ENCODE measurements at regions not wholly inside any gene's neighbourhood (a gene's known extent, or its start where the extent isn't known, plus 50 kb on each side); places are given as distances from the start of the nearest gene placed in this dataset.

GRCh38 chr17:71461498-71462169, 659.2 kb upstream of the SOX9 start:
- H3K36me3 ChIP-seq (ENCODE audit: control insufficient read depth in 1 of 2, insufficient read depth in 2 of 2, low read length in 1 of 2), result no peaks in the 10 kb centered on the region
- WGBS, 2 donors, result 78 to 84% methylated on average over 5 of the region's 5 CpGs
- no peak overlapping the region for H3K4me3 ChIP-seq (ENCODE audit: low read length in 2 of 2)
- intact Hi-C loops (cut with DNase I), result no loop called here
- peaks cover 0 to 1% of the 10 kb centered on the region in 2 donors for H3K27me3 ChIP-seq (ENCODE audit: control insufficient read depth in 1 of 2, insufficient read depth in 2 of 2, low read length in 1 of 2)
- H3K27ac ChIP-seq (ENCODE audit: low read depth in 1 of 2, low read length in 2 of 2), result no peak overlapping the region
- H3K4me1 ChIP-seq (ENCODE audit: control insufficient read depth in 1 of 2, insufficient read depth in 2 of 2, low read length in 2 of 2), result no peaks in the 10 kb centered on the region
- no peak for ATAC-seq (ENCODE audit: low FRiP score)
- DNase-seq, result no peak
- H3K9me3 ChIP-seq (ENCODE audit: control insufficient read depth, low read length), result no peaks in the 10 kb centered on the region

GRCh38 chr17:71464241-71464640, 656.6 kb upstream of the SOX9 start:
- peaks cover 0 to 1% of the 10 kb centered on the region in 2 donors for H3K27me3 ChIP-seq (ENCODE audit: control insufficient read depth in 1 of 2, insufficient read depth in 2 of 2, low read length in 1 of 2)
- no peak overlapping the region for H3K27ac ChIP-seq (ENCODE audit: low read depth in 1 of 2, low read length in 2 of 2)
- no peaks in the 10 kb centered on the region for H3K9me3 ChIP-seq (ENCODE audit: control insufficient read depth, low read length)
- 73 to 77% methylated on average over 4 of the region's 4 CpGs for WGBS, 2 donors
- no peaks in the 10 kb centered on the region for H3K36me3 ChIP-seq (ENCODE audit: control insufficient read depth in 1 of 2, insufficient read depth in 2 of 2, low read length in 1 of 2)
- DNase-seq (no peak), ATAC-seq (ENCODE audit: low FRiP score) (no peak)
- no peak overlapping the region for H3K4me3 ChIP-seq (ENCODE audit: low read length in 2 of 2)
- no peaks in the 10 kb centered on the region for H3K4me1 ChIP-seq (ENCODE audit: control insufficient read depth in 1 of 2, insufficient read depth in 2 of 2, low read length in 2 of 2)
- intact Hi-C loops (cut with DNase I), result no loop called here

- H3K27me3 ChIP-seq (ENCODE audit: control insufficient read depth in 1 of 2, insufficient read depth in 2 of 2, low read length in 1 of 2), result peaks cover 0 to 1% of the 10 kb centered on the region in 2 donors
- intact Hi-C loops (cut with DNase I), result no loop called here
- ATAC-seq (ENCODE audit: low FRiP score) (no peak), DNase-seq (no peak)
- 76 to 78% methylated on average over 5 of the region's 5 CpGs for WGBS, 2 donors
- H3K36me3 ChIP-seq (ENCODE audit: control insufficient read depth in 1 of 2, insufficient read depth in 2 of 2, low read length in 1 of 2), result no peaks in the 10 kb centered on the region
- H3K9me3 ChIP-seq (ENCODE audit: control insufficient read depth, low read length), result no peaks in the 10 kb centered on the region
- no peak overlapping the region for H3K27ac ChIP-seq (ENCODE audit: low read depth in 1 of 2, low read length in 2 of 2)
- H3K4me1 ChIP-seq (ENCODE audit: control insufficient read depth in 1 of 2, insufficient read depth in 2 of 2, low read length in 2 of 2), result no peaks in the 10 kb centered on the region
- no peak overlapping the region for H3K4me3 ChIP-seq (ENCODE audit: low read length in 2 of 2)
Measured at GRCh38 chr17:71464751-71465150, 656.1 kb upstream of the SOX9 start.

GRCh38 chr17:71467719-71468118, 653.1 kb upstream of the SOX9 start:
- intact Hi-C loops (cut with DNase I), result no loop called here
- peaks cover 0 to 1% of the 10 kb centered on the region in 2 donors for H3K27me3 ChIP-seq (ENCODE audit: control insufficient read depth in 1 of 2, insufficient read depth in 2 of 2, low read length in 1 of 2)
- no peaks in the 10 kb centered on the region for H3K9me3 ChIP-seq (ENCODE audit: control insufficient read depth, low read length)
- no peak for ATAC-seq (ENCODE audit: low FRiP score)
- H3K4me3 ChIP-seq (ENCODE audit: low read length in 2 of 2), result no peak overlapping the region
- no peak overlapping the region for H3K27ac ChIP-seq (ENCODE audit: low read depth in 1 of 2, low read length in 2 of 2)
- no peaks in the 10 kb centered on the region for H3K36me3 ChIP-seq (ENCODE audit: control insufficient read depth in 1 of 2, insufficient read depth in 2 of 2, low read length in 1 of 2)
- H3K4me1 ChIP-seq (ENCODE audit: control insufficient read depth in 1 of 2, insufficient read depth in 2 of 2, low read length in 2 of 2), result no peaks in the 10 kb centered on the region
- 78 to 86% methylated on average over 2 of the region's 2 CpGs for WGBS, 2 donors
- DNase-seq, result no peak

GRCh38 chr17:71470062-71470461, 650.8 kb upstream of the SOX9 start:
- H3K9me3 ChIP-seq (ENCODE audit: control insufficient read depth, low read length), result no peaks in the 10 kb centered on the region
- intact Hi-C loops (cut with DNase I), result no loop called here
- 86 to 87% methylated on average over 3 of the region's 3 CpGs for WGBS, 2 donors

GRCh38 chr17:71472809-71473789, 647.7 kb upstream of the SOX9 start:
- Histone ChIP-seq H3K36me3 (ENCODE audit: control insufficient read depth in 1 of 2, insufficient read depth in 2 of 2, low read length in 1 of 2) (no peaks in the 10 kb centered on the region), H3K27ac (ENCODE audit: low read depth in 1 of 2, low read length in 2 of 2) (no peak overlapping the region), H3K4me1 (ENCODE audit: control insufficient read depth in 1 of 2, insufficient read depth in 2 of 2, low read length in 2 of 2) (no peaks in the 10 kb centered on the region), H3K9me3 (ENCODE audit: control insufficient read depth, low read length) (no peaks in the 10 kb centered on the region), H3K4me3 (ENCODE audit: low read length in 2 of 2) (no peak overlapping the region), H3K27me3 (ENCODE audit: control insufficient read depth in 1 of 2, insufficient read depth in 2 of 2, low read length in 1 of 2) (no peaks in the 10 kb centered on the region)
- intact Hi-C loops (cut with DNase I), result no loop called here
- 25 to 27% methylated on average over 7 of the region's 7 CpGs for WGBS, 2 donors
- DNase-seq (no peak), ATAC-seq (ENCODE audit: low FRiP score) (no peak)

More at GRCh38 chr17:71470062-71470461, 650.8 kb upstream of the SOX9 start:
- Histone ChIP-seq H3K4me1 (ENCODE audit: control insufficient read depth in 1 of 2, insufficient read depth in 2 of 2, low read length in 2 of 2) (no peaks in the 10 kb centered on the region), H3K36me3 (ENCODE audit: control insufficient read depth in 1 of 2, insufficient read depth in 2 of 2, low read length in 1 of 2) (no peaks in the 10 kb centered on the region), H3K27ac (ENCODE audit: low read depth in 1 of 2, low read length in 2 of 2) (no peak overlapping the region), H3K4me3 (ENCODE audit: low read length in 2 of 2) (no peak overlapping the region), H3K27me3 (ENCODE audit: control insufficient read depth in 1 of 2, insufficient read depth in 2 of 2, low read length in 1 of 2) (peaks cover 0 to 1% of the 10 kb centered on the region in 2 donors)
- DNase-seq (no peak), ATAC-seq (ENCODE audit: low FRiP score) (no peak)

- Histone ChIP-seq H3K27ac (ENCODE audit: low read depth in 1 of 2, low read length in 2 of 2) (no peak overlapping the region), H3K4me1 (ENCODE audit: control insufficient read depth in 1 of 2, insufficient read depth in 2 of 2, low read length in 2 of 2) (no peaks in the 10 kb centered on the region), H3K36me3 (ENCODE audit: control insufficient read depth in 1 of 2, insufficient read depth in 2 of 2, low read length in 1 of 2) (no peaks in the 10 kb centered on the region), H3K9me3 (ENCODE audit: control insufficient read depth, low read length) (no peaks in the 10 kb centered on the region), H3K4me3 (ENCODE audit: low read length in 2 of 2) (no peak overlapping the region), H3K27me3 (ENCODE audit: control insufficient read depth in 1 of 2, insufficient read depth in 2 of 2, low read length in 1 of 2) (no peaks in the 10 kb centered on the region)
- WGBS, 2 donors, result 38 to 39% methylated on average over 2 of the region's 2 CpGs
- ATAC-seq (ENCODE audit: low FRiP score) (no peak), DNase-seq (no peak)
- intact Hi-C loops (cut with DNase I), result no loop called here
Measured at GRCh38 chr17:71477356-71477755, 643.5 kb upstream of the SOX9 start.

GRCh38 chr17:71480099-71480498, 640.7 kb upstream of the SOX9 start:
- intact Hi-C loops (cut with DNase I), result no loop called here
- 45 to 50% methylated on average over 3 of the region's 3 CpGs for WGBS, 2 donors

More at GRCh38 chr17:71480099-71480498, 640.7 kb upstream of the SOX9 start:
- Histone ChIP-seq H3K36me3 (ENCODE audit: control insufficient read depth in 1 of 2, insufficient read depth in 2 of 2, low read length in 1 of 2) (no peaks in the 10 kb centered on the region), H3K27ac (ENCODE audit: low read depth in 1 of 2, low read length in 2 of 2) (no peak overlapping the region), H3K9me3 (ENCODE audit: control insufficient read depth, low read length) (no peaks in the 10 kb centered on the region), H3K27me3 (ENCODE audit: control insufficient read depth in 1 of 2, insufficient read depth in 2 of 2, low read length in 1 of 2) (no peaks in the 10 kb centered on the region), H3K4me3 (ENCODE audit: low read length in 2 of 2) (no peak overlapping the region), H3K4me1 (ENCODE audit: control insufficient read depth in 1 of 2, insufficient read depth in 2 of 2, low read length in 2 of 2) (no peaks in the 10 kb centered on the region)
- no peak for DNase-seq
- no peak for ATAC-seq (ENCODE audit: low FRiP score)
